ENCODE measurements at regions not wholly inside any gene's neighbourhood (a gene's known extent, or its start where the extent isn't known, plus 50 kb on each side); places are given as distances from the start of the nearest gene placed in this dataset.

- no peak overlapping the region for H3K4me3 ChIP-seq (replicated peaks; ENCODE audit: low read depth, low read length)
- TF ChIP-seq CTCF (IDR thresholded peaks at IDR 0.05; ENCODE audit: low read depth, low read length, missing control alignments), result no peak
- no peak for DNase-seq (ENCODE audit: extremely low read depth, low read depth)
Measured at GRCh38 chr3:64300790-64301423, 75.6 kb upstream of the PRICKLE2 start.

GRCh38 chr3:64299206-64299605 is 73.9 kb upstream of the PRICKLE2 start:
- no peak overlapping the region for H3K4me3 ChIP-seq (replicated peaks; ENCODE audit: low read depth, low read length)
- no peak for TF ChIP-seq CTCF (IDR thresholded peaks at IDR 0.05; ENCODE audit: low read depth, low read length, missing control alignments)
- DNase-seq (ENCODE audit: extremely low read depth, low read depth), result no peak

- H3K4me3 ChIP-seq (replicated peaks; ENCODE audit: low read depth, low read length), result no peak overlapping the region
- no peak for DNase-seq (ENCODE audit: extremely low read depth, low read depth)
- no peak for TF ChIP-seq CTCF (IDR thresholded peaks at IDR 0.05; ENCODE audit: low read depth, low read length, missing control alignments)
Measured at GRCh38 chr3:64297563-64297962, 72.3 kb upstream of the PRICKLE2 start.

- H3K4me3 ChIP-seq (replicated peaks; ENCODE audit: low read depth, low read length), result no peak overlapping the region
- no peak for DNase-seq (ENCODE audit: extremely low read depth, low read depth)
- TF ChIP-seq CTCF (IDR thresholded peaks at IDR 0.05; ENCODE audit: low read depth, low read length, missing control alignments), result no peak
Measured at GRCh38 chr3:64295594-64295993, 70.3 kb upstream of the PRICKLE2 start.

GRCh38 chr3:64294771-64295170 is 69.5 kb upstream of the PRICKLE2 start:
- no peak for DNase-seq (ENCODE audit: extremely low read depth, low read depth)
- no peak overlapping the region for H3K4me3 ChIP-seq (replicated peaks; ENCODE audit: low read depth, low read length)
- TF ChIP-seq CTCF (IDR thresholded peaks at IDR 0.05; ENCODE audit: low read depth, low read length, missing control alignments), result no peak

GRCh38 chr3:64293121-64293520 is 67.9 kb upstream of the PRICKLE2 start:
- no peak for TF ChIP-seq CTCF (IDR thresholded peaks at IDR 0.05; ENCODE audit: low read depth, low read length, missing control alignments)
- DNase-seq (ENCODE audit: extremely low read depth, low read depth), result no peak

GRCh38 chr3:64291956-64292355 is 66.7 kb upstream of the PRICKLE2 start:
- DNase-seq (ENCODE audit: extremely low read depth, low read depth), result no peak
- no peak overlapping the region for H3K4me3 ChIP-seq (replicated peaks; ENCODE audit: low read depth, low read length)
- no peak for TF ChIP-seq CTCF (IDR thresholded peaks at IDR 0.05; ENCODE audit: low read depth, low read length, missing control alignments)

More at GRCh38 chr3:64293121-64293520, 67.9 kb upstream of the PRICKLE2 start:
- no peak overlapping the region for H3K4me3 ChIP-seq (replicated peaks; ENCODE audit: low read depth, low read length)

Data from HFF-Myc (cell line).